K562 (cell line): ENCODE measurements at regions not wholly inside any gene's neighbourhood (a gene's known extent, or its start where the extent isn't known, plus 50 kb on each side); places are given as distances from the start of the nearest gene placed in this dataset.

Experiments used
- ATAC-seq: fragments of 200-7000 bp; cut with Tn5 transposase; 3 replicates; pipeline ENCODE4 v1.9.1; 2020; ENCODE audit warnings: moderate library complexity
- BruUV-seq: library from RNA; stranded (reverse); fragments of 400-500 nt; replicated peaks from 2 replicates; lab custom pipeline; 2021; lab: Mats Ljungman, UMichigan
- CTCF ChIA-PET: fragments of 300-600 bp; formaldehyde crosslinking; extraction: SDS; loops from one replicate; lab custom pipeline; 2021; ENCODE audit warnings: low intra/inter-chr PET ratio; lab: Yijun Ruan, JAX
- POLR2A ChIA-PET: fragments of 300-600, 350-650 bp; sonication (Branson Sonifier 250); formaldehyde crosslinking; extraction: SDS; loops from one replicate; lab custom pipeline; 2021; ENCODE audit warnings: antibody characterized with exemption, inconsistent platforms; lab: Yijun Ruan, JAX
- DNase-seq, 4 experiments: peaks; one replicate each; pipeline versions ENCODE4 v3.0.0 to v3.0.0-alpha.2; 2011 to 2018; ENCODE audit warnings: low spot score in 3 of 4, mixed read lengths in 3 of 4; ENCODE audit errors: extremely low read depth in 1 of 4
- FAIRE-seq: peaks from 2 replicates; lab custom pipeline; 2011; peaks lifted over from hg19 to GRCh38; lab: Jason Lieb, UNC
- H2AFZ ChIP-seq: 2 replicates; pipeline ENCODE4 v1.6.0; 2011; ENCODE audit warnings: low read depth, low read length, control low read depth, inconsistent platforms
- H3K27ac ChIP-seq: fragments of 200-600 bp; 3 replicates; pipeline ENCODE4 v1.8.0; 2011; ENCODE audit warnings: low read depth, mild to moderate bottlenecking, control low read depth, inconsistent platforms, low read length, moderate library complexity, mixed read lengths; ENCODE audit errors: extremely low read depth
- H3K27me3 ChIP-seq, 2 experiments: fragments of 300-600 bp in 1 of 2; 2 replicates in 1 of 2; 3 replicates in 1 of 2; pipeline versions ENCODE4 v1.6.0 to v1.8.0; 2011; ENCODE audit warnings: inconsistent platforms in 2 of 2, low read length in 2 of 2, mild to moderate bottlenecking in 1 of 2, mixed read lengths in 1 of 2, moderate library complexity in 1 of 2; ENCODE audit not compliant: control insufficient read depth in 2 of 2, insufficient read depth in 2 of 2
- H3K36me3 ChIP-seq: fragments of 300-600 bp; 3 replicates; pipeline ENCODE4 v1.8.0; 2011; ENCODE audit warnings: mild to moderate bottlenecking, low read length, inconsistent platforms; ENCODE audit not compliant: control insufficient read depth, insufficient read depth
- H3K4me1 ChIP-seq, 2 experiments: fragments of 200-600 bp in 1 of 2; replicated peaks in 1 of 2; 2 replicates in 1 of 2; 3 replicates in 1 of 2; pipeline versions ENCODE4 v1.5.1 to v1.8.0; 2011; ENCODE audit warnings: inconsistent platforms in 2 of 2, low read length in 2 of 2, mild to moderate bottlenecking in 1 of 2, mixed read lengths in 1 of 2, moderate library complexity in 1 of 2; ENCODE audit not compliant: control insufficient read depth in 2 of 2, insufficient read depth in 2 of 2
- H3K4me2 ChIP-seq: 2 replicates; pipeline ENCODE4 v1.6.1; 2011; ENCODE audit warnings: low read length, control low read depth, inconsistent platforms, mixed read lengths; ENCODE audit not compliant: insufficient read depth
- H3K4me3 ChIP-seq: fragments of 200-600 bp; sonication (generic), shearing (Covaris generic); 2 replicates; pipeline ENCODE4 v1.5.1; 2016; ENCODE audit warnings: control low read depth, inconsistent platforms
- H3K79me2 ChIP-seq: fragments of 200-600 bp; 3 replicates; pipeline ENCODE4 v1.8.0; 2011; ENCODE audit warnings: low read length, inconsistent platforms; ENCODE audit not compliant: control insufficient read depth, insufficient read depth
- H3K9ac ChIP-seq, 2 experiments: 2 replicates each; pipeline versions ENCODE4 v1.6.0 to v1.6.1; 2011; ENCODE audit warnings: low read depth in 2 of 2, low read length in 2 of 2, control low read depth in 1 of 2, inconsistent platforms in 1 of 2, mild to moderate bottlenecking in 1 of 2, mixed read lengths in 1 of 2; ENCODE audit not compliant: insufficient read depth in 1 of 2
- H3K9me1 ChIP-seq: one replicate; pipeline ENCODE4 v1.6.0; 2011; ENCODE audit warnings: inconsistent platforms, mild to moderate bottlenecking, low read length, moderate library complexity; ENCODE audit not compliant: control insufficient read depth, insufficient read depth
- H3K9me3 ChIP-seq: replicated peaks from 2 replicates; pipeline ENCODE4 v1.5.1; 2011; ENCODE audit warnings: low read depth, low read length, inconsistent platforms; ENCODE audit not compliant: control insufficient read depth, insufficient read depth
- H4K20me1 ChIP-seq: replicated peaks from 2 replicates; pipeline ENCODE4 v1.6.1; 2011; ENCODE audit warnings: low read length, inconsistent platforms, mixed read lengths; ENCODE audit not compliant: control insufficient read depth, insufficient read depth
- ADNP ChIP-seq: fragments of 200-800 bp; sonication (Bioruptor generic); IDR thresholded peaks from 2 replicates; pipeline ENCODE4 v1.6.1; 2016; ENCODE audit warnings: missing genetic modification characterization, missing compliant biosample characterization
- CCAR2 ChIP-seq: fragments of 200-400 bp; formaldehyde crosslinking; IDR thresholded peaks from 2 replicates; pipeline ENCODE4 v1.6.1; 2017; ENCODE audit warnings: mild to moderate bottlenecking, low read depth, low read length
- DDX20 ChIP-seq: fragments of 450-650 bp; IDR thresholded peaks from 2 replicates; pipeline ENCODE4 v1.6.1; 2016; ENCODE audit warnings: missing genetic modification characterization, low read depth, mild to moderate bottlenecking, missing compliant biosample characterization, moderate library complexity
- GMEB1 ChIP-seq: fragments of 250-450 bp; sonication (Bioruptor Pico); IDR thresholded peaks from 2 replicates; pipeline ENCODE4 v1.4.0; 2020; ENCODE audit warnings: mild to moderate bottlenecking
- MLLT1 ChIP-seq, 2 experiments: fragments of 450-650 bp; IDR thresholded peaks; 2 replicates each; pipeline ENCODE4 v1.6.1; 2016
- TAF1 ChIP-seq: IDR thresholded peaks from 2 replicates; pipeline ENCODE4 v1.6.1; 2011; ENCODE audit warnings: mild to moderate bottlenecking, low read length, moderate library complexity; ENCODE audit not compliant: insufficient read depth, control insufficient read depth, severe bottlenecking; ENCODE audit errors: extremely low read depth
- ZNF165 ChIP-seq: fragments of 250-450 bp; sonication (Bioruptor Pico); IDR thresholded peaks from 2 replicates; pipeline ENCODE4 v1.4.0; 2020; ENCODE audit warnings: borderline replicate concordance
- ZNF184 ChIP-seq: sonication (generic); formaldehyde crosslinking; IDR thresholded peaks from 2 replicates; pipeline ENCODE4 v1.5.0; 2020; ENCODE audit warnings: missing genetic modification reagents
- ZNF407 ChIP-seq: fragments of 450-650 bp; IDR thresholded peaks from 2 replicates; pipeline ENCODE4 v1.6.1; 2016; ENCODE audit warnings: low read depth
- ZNF644 ChIP-seq: fragments of 200-800 bp; sonication (Bioruptor generic); IDR thresholded peaks from 2 replicates; pipeline ENCODE4 v1.6.1; 2016; ENCODE audit warnings: low read depth, missing genetic modification characterization, missing compliant biosample characterization
- ZNF79 ChIP-seq: fragments of 250-450 bp; sonication (Bioruptor Pico); IDR thresholded peaks from 2 replicates; pipeline ENCODE4 v1.4.0; 2020; ENCODE audit warnings: low read depth, mild to moderate bottlenecking, moderate library complexity
- WGBS: fragments of 100-300 bp; shearing (Covaris generic); methylation state at CpG from one replicate; pipeline ENCODE4 v1.1.6; 2016; ENCODE audit warnings: low coverage, mixed read lengths; ENCODE audit not compliant: insufficient coverage; ENCODE audit errors: missing lambda C conversion rate; 5-methylcytosine and 5-hydroxymethylcytosine counted together
- in situ Hi-C: fragments of 300-500 bp; cut with MboI; formaldehyde crosslinking; loops from 4 replicates; pipeline ENCODE4 v1.15.0; 2018; ENCODE audit warnings: inconsistent platforms, mixed read lengths
- intact Hi-C: fragments of 100-400 bp; cut with micrococcal nuclease; formaldehyde crosslinking; loops from 2 replicates; pipeline ENCODE4 v1.14.2; 2022

GRCh38 chr21:16978309-16978895, 534.4 kb upstream of the CXADR start:
- no peak for FAIRE-seq
- CTCF ChIA-PET, result no interaction called here
- TF ChIP-seq GMEB1 (CRISPR knock-in tag), result no peak
- TF ChIP-seq TAF1, result no peak
- no peak for TF ChIP-seq ZNF644 (tag)
- TF ChIP-seq ZNF79 (CRISPR knock-in tag), result no peak
- TF ChIP-seq ZNF184 (CRISPR knock-in tag), result no peak
- no peak for TF ChIP-seq MLLT1 (IDR thresholded peaks at IDR 0.05)
- no peak for TF ChIP-seq ADNP
- TF ChIP-seq ZNF407, result no peak
- TF ChIP-seq DDX20, result no peak
- no peak for TF ChIP-seq ZNF165
- TF ChIP-seq CCAR2, result no peak

More at GRCh38 chr21:16978309-16978895, 534.4 kb upstream of the CXADR start:
- Histone ChIP-seq H3K9ac (no peak overlapping the region), H3K9me1 (no peaks in the 10 kb centered on the region), H3K79me2 (no peaks in the 10 kb centered on the region), H3K27ac (no peak overlapping the region), H3K36me3 (no peaks in the 10 kb centered on the region), H3K9me3 (no peaks in the 10 kb centered on the region), H3K27me3 (no peaks in the 10 kb centered on the region), H3K4me2 (no peak overlapping the region), H2AFZ (no peak overlapping the region), H3K4me1 (no peaks in the 10 kb centered on the region), H3K4me3 (no peak overlapping the region), H4K20me1 (no peaks in the 10 kb centered on the region)
- WGBS, result 3% methylated on average over 4 of the region's 4 CpGs
- ATAC-seq (no peak), DNase-seq (no peak)
- POLR2A ChIA-PET, result no interaction called here
- no TSS peak for BruUV-seq
- intact Hi-C loops, result no loop called here
- in situ Hi-C loops, result no loop called here
